Mesenchymal stem cell (in vitro differentiated cells and primary cell): ENCODE measurements at regions not wholly inside any gene's neighbourhood (a gene's known extent, or its start where the extent isn't known, plus 50 kb on each side); places are given as distances from the start of the nearest gene placed in this dataset.

Experiments used
- DNase-seq: peaks from one replicate; pipeline ENCODE4 v3.0.0-alpha.2; 2013
- H2AFZ ChIP-seq: one replicate; pipeline ENCODE4 v1.6.1; 2013; ENCODE audit warnings: low read depth, mild to moderate bottlenecking, control low read depth, inconsistent platforms, low read length, moderate library complexity
- H2AK5ac ChIP-seq: 2 replicates; pipeline ENCODE4 v1.6.1; 2013; ENCODE audit warnings: low read length, moderate library complexity, mild to moderate bottlenecking, inconsistent platforms; ENCODE audit not compliant: severe bottlenecking
- H2BK120ac ChIP-seq: one replicate; pipeline ENCODE4 v1.6.1; 2013; ENCODE audit warnings: low read depth, mild to moderate bottlenecking, inconsistent platforms, low read length, moderate library complexity
- H2BK12ac ChIP-seq, 2 experiments: one replicate each; pipeline ENCODE4 v1.6.1; 2013; ENCODE audit warnings: inconsistent platforms in 2 of 2, low read length in 2 of 2, mild to moderate bottlenecking in 2 of 2, moderate library complexity in 2 of 2, control low read depth in 1 of 2
- H2BK15ac ChIP-seq: one replicate; pipeline ENCODE4 v1.6.1; 2013; ENCODE audit warnings: mild to moderate bottlenecking, low read depth, inconsistent platforms; ENCODE audit not compliant: poor library complexity, severe bottlenecking
- H2BK5ac ChIP-seq: 2 replicates; pipeline ENCODE4 v1.6.1; 2013; ENCODE audit warnings: low read depth, mild to moderate bottlenecking, low read length, control low read depth, inconsistent platforms; ENCODE audit not compliant: poor library complexity, severe bottlenecking
- H3K14ac ChIP-seq, 2 experiments: one replicate each; pipeline ENCODE4 v1.6.1; 2013; ENCODE audit warnings: inconsistent platforms in 2 of 2, low read length in 2 of 2, control low read depth in 1 of 2, mild to moderate bottlenecking in 1 of 2, moderate library complexity in 1 of 2
- H3K18ac ChIP-seq, 2 experiments: one replicate each; pipeline ENCODE4 v1.6.1; 2013; ENCODE audit warnings: inconsistent platforms in 2 of 2, low read length in 2 of 2, control low read depth in 1 of 2, low read depth in 1 of 2, mild to moderate bottlenecking in 1 of 2
- H3K23ac ChIP-seq, 2 experiments: one replicate each; pipeline ENCODE4 v1.6.1; 2013; ENCODE audit warnings: inconsistent platforms in 2 of 2, low read length in 2 of 2, mild to moderate bottlenecking in 2 of 2, moderate library complexity in 2 of 2, control low read depth in 1 of 2
- H3K27ac ChIP-seq: 2 replicates; pipeline ENCODE4 v1.5.1; 2013; ENCODE audit warnings: mild to moderate bottlenecking, moderate library complexity, low read length, control low read depth, inconsistent platforms; ENCODE audit not compliant: poor library complexity, severe bottlenecking
- H3K27me3 ChIP-seq, 2 experiments: 2 replicates each; pipeline versions ENCODE4 v1.6.1 to v1.7.0; 2013; ENCODE audit warnings: low read length in 2 of 2, mild to moderate bottlenecking in 2 of 2, moderate library complexity in 2 of 2, control low read depth in 1 of 2, inconsistent platforms in 1 of 2; ENCODE audit not compliant: control insufficient read depth in 1 of 2, insufficient read depth in 1 of 2
- H3K36me3 ChIP-seq, 2 experiments: 2 replicates each; pipeline versions ENCODE4 v1.6.1 to v1.7.0; 2013; ENCODE audit warnings: low read length in 2 of 2, control low read depth in 1 of 2, inconsistent platforms in 1 of 2, low read depth in 1 of 2, mild to moderate bottlenecking in 1 of 2; ENCODE audit not compliant: insufficient read depth in 2 of 2, control insufficient read depth in 1 of 2
- H3K4ac ChIP-seq, 2 experiments: one replicate each; pipeline ENCODE4 v1.6.1; 2013; ENCODE audit warnings: inconsistent platforms in 2 of 2, low read length in 2 of 2, mild to moderate bottlenecking in 2 of 2, moderate library complexity in 2 of 2, control low read depth in 1 of 2, low read depth in 1 of 2
- H3K4me1 ChIP-seq: 2 replicates; pipeline ENCODE4 v1.6.1; 2013; ENCODE audit warnings: low read depth, low read length, control low read depth; ENCODE audit not compliant: control insufficient read depth, insufficient read depth
- H3K4me2 ChIP-seq: 2 replicates; pipeline ENCODE4 v1.6.1; 2013; ENCODE audit warnings: low read length, mild to moderate bottlenecking, inconsistent platforms; ENCODE audit not compliant: poor library complexity, severe bottlenecking
- H3K4me3 ChIP-seq, 2 experiments: 2 replicates each; pipeline versions ENCODE4 v1.5.1 to v1.7.0; 2013; ENCODE audit warnings: low read length in 2 of 2, mild to moderate bottlenecking in 2 of 2, control low read depth in 1 of 2, low read depth in 1 of 2; ENCODE audit not compliant: insufficient read depth in 1 of 2
- H3K79me1 ChIP-seq: replicated peaks from 2 replicates; pipeline ENCODE4 v1.6.1; 2013; ENCODE audit warnings: mild to moderate bottlenecking, control low read depth, low read length, inconsistent platforms; ENCODE audit not compliant: poor library complexity, severe bottlenecking
- H3K9ac ChIP-seq: 2 replicates; pipeline ENCODE4 v1.7.0; 2013; ENCODE audit warnings: mild to moderate bottlenecking, low read length, moderate library complexity
- H3K9me3 ChIP-seq: 2 replicates; pipeline ENCODE4 v1.7.0; 2013; ENCODE audit warnings: mild to moderate bottlenecking, low read length; ENCODE audit not compliant: control insufficient read depth
- H4K8ac ChIP-seq: one replicate; pipeline ENCODE4 v1.6.1; 2013; ENCODE audit warnings: inconsistent platforms, mild to moderate bottlenecking, low read length, moderate library complexity
- H4K91ac ChIP-seq: one replicate; pipeline ENCODE4 v1.6.1; 2013; ENCODE audit warnings: mild to moderate bottlenecking, low read length, inconsistent platforms
- WGBS: methylation state at CpG from one replicate; pipeline ENCODE4 v1.1.7; 2013; ENCODE audit warnings: mixed read lengths; 5-methylcytosine and 5-hydroxymethylcytosine counted together

GRCh38 chr16:63082101-63082500 lies 1045.9 kb upstream of the CDH8 start:
- no peak overlapping the region for H3K4ac ChIP-seq
- H3K4me2 ChIP-seq, result no peak overlapping the region
- H3K9ac ChIP-seq, result no peak overlapping the region
- H2BK5ac ChIP-seq, result no peak overlapping the region
- no peak overlapping the region for H3K14ac ChIP-seq
- no peak overlapping the region for H2BK120ac ChIP-seq
- no peak for DNase-seq
- H3K23ac ChIP-seq, result no peak overlapping the region
- no peak overlapping the region for H2BK15ac ChIP-seq
- H3K4me3 ChIP-seq, result no peak overlapping the region
- H2BK12ac ChIP-seq, result no peak overlapping the region
- H3K18ac ChIP-seq, result no peak overlapping the region
- no peak overlapping the region for H2AK5ac ChIP-seq
- H3K4me1 ChIP-seq, result no peaks in the 10 kb centered on the region
- no peak overlapping the region for H3K27ac ChIP-seq
- peaks cover 3% of the 10 kb centered on the region for H3K9me3 ChIP-seq
- H4K91ac ChIP-seq, result no peak overlapping the region
- H3K79me1 ChIP-seq, result no peaks in the 10 kb centered on the region
- WGBS, result 90% methylated on average over 2 of the region's 2 CpGs
- no peaks in the 10 kb centered on the region for H3K36me3 ChIP-seq
- no peak overlapping the region for H2AFZ ChIP-seq
- no peaks in the 10 kb centered on the region for H3K27me3 ChIP-seq
- H4K8ac ChIP-seq, result no peak overlapping the region

- DNase-seq, result no peak
- Histone ChIP-seq H2AK5ac (no peak overlapping the region), H3K27ac (no peak overlapping the region), H3K4me2 (no peak overlapping the region), H3K14ac (no peak overlapping the region), H3K79me1 (no peaks in the 10 kb centered on the region), H3K9me3 (peaks cover 10% of the 10 kb centered on the region), H3K4ac (no peak overlapping the region), H3K23ac (no peak overlapping the region), H2BK15ac (no peak overlapping the region), H4K91ac (no peak overlapping the region), H3K36me3 (no peaks in the 10 kb centered on the region), H4K8ac (no peak overlapping the region), H3K27me3 (no peaks in the 10 kb centered on the region), H3K9ac (no peak overlapping the region), H3K18ac (no peak overlapping the region), H2BK5ac (no peak overlapping the region), H3K4me1 (no peaks in the 10 kb centered on the region), H2BK12ac (no peak overlapping the region), H2BK120ac (no peak overlapping the region), H3K4me3 (no peak overlapping the region), H2AFZ (no peak overlapping the region)
- WGBS, result 43% methylated on average over 1 of the region's 1 CpG
Measured at GRCh38 chr16:63080746-63081145, 1044.5 kb upstream of the CDH8 start.

GRCh38 chr16:63069047-63069446 lies 1032.8 kb upstream of the CDH8 start:
- Histone ChIP-seq H2BK12ac (no peak overlapping the region), H3K4me1 (no peaks in the 10 kb centered on the region), H3K14ac (no peak overlapping the region), H3K18ac (no peak overlapping the region), H3K4me3 (no peak overlapping the region), H2BK120ac (no peak overlapping the region), H2BK5ac (no peak overlapping the region), H4K91ac (no peak overlapping the region), H3K23ac (no peak overlapping the region), H3K4me2 (no peak overlapping the region), H3K4ac (no peak overlapping the region), H3K27ac (no peak overlapping the region), H3K27me3 (no peaks in the 10 kb centered on the region), H3K79me1 (no peaks in the 10 kb centered on the region), H2AK5ac (no peak overlapping the region), H3K9ac (no peak overlapping the region), H3K9me3 (peaks cover 6% of the 10 kb centered on the region), H2BK15ac (no peak overlapping the region), H4K8ac (no peak overlapping the region), H3K36me3 (no peaks in the 10 kb centered on the region), H2AFZ (no peak overlapping the region)
- WGBS, result 60% methylated on average over 3 of the region's 4 CpGs
- DNase-seq, result no peak

GRCh38 chr16:63067141-63067540 lies 1030.9 kb upstream of the CDH8 start:
- no peak overlapping the region for H3K23ac ChIP-seq
- no peak overlapping the region for H2BK12ac ChIP-seq

More at GRCh38 chr16:63067141-63067540, 1030.9 kb upstream of the CDH8 start:
- Histone ChIP-seq H3K4me1 (no peaks in the 10 kb centered on the region), H3K14ac (no peak overlapping the region), H2AFZ (no peak overlapping the region), H4K8ac (no peak overlapping the region), H3K27ac (no peak overlapping the region), H3K79me1 (no peaks in the 10 kb centered on the region), H2AK5ac (no peak overlapping the region), H2BK120ac (no peak overlapping the region), H2BK15ac (no peak overlapping the region), H3K9ac (no peak overlapping the region), H3K4me3 (no peak overlapping the region), H2BK5ac (no peak overlapping the region), H4K91ac (no peak overlapping the region), H3K36me3 (no peaks in the 10 kb centered on the region), H3K18ac (no peak overlapping the region), H3K27me3 (no peaks in the 10 kb centered on the region), H3K4ac (no peak overlapping the region), H3K9me3 (peaks cover 6% of the 10 kb centered on the region), H3K4me2 (no peak overlapping the region)
- no peak for DNase-seq
